Stimulated activated naive CD4-positive, alpha-beta T cell (primary cell): ENCODE measurements at regions not wholly inside any gene's neighbourhood (a gene's known extent, or its start where the extent isn't known, plus 50 kb on each side); places are given as distances from the start of the nearest gene placed in this dataset.
A peak's percentile ranks its signal among the peaks of the same experiment; 100 is the strongest.

Experiments
- DNase-seq, 6 experiments: peaks; one replicate each; lab custom pipeline; 2025; lab: John Stamatoyannopoulos, UW

- no peak for DNase-seq
These were observed 461.4 kb upstream of the USP15 start for GRCh38 chr12:61798778-61799177.

- no peak for DNase-seq
These were observed 455.9 kb upstream of the USP15 start for GRCh38 chr12:61804301-61804700.

- DNase-seq: no peak
These were observed 451.3 kb upstream of the USP15 start for GRCh38 chr12:61808856-61809255.

- DNase-seq: no peak
These were observed 449.7 kb upstream of the USP15 start for GRCh38 chr12:61810486-61810885.

GRCh38 chr12:61821381-61821780, 438.8 kb upstream of the USP15 start:
- no peak for DNase-seq

- no peak for DNase-seq
These were observed 437.1 kb upstream of the USP15 start for GRCh38 chr12:61823102-61823501.

GRCh38 chr12:61846765-61847164, 413.4 kb upstream of the USP15 start:
- no peak for DNase-seq

- no peak for DNase-seq
These were observed 411.3 kb upstream of the USP15 start for GRCh38 chr12:61848893-61849292.

- no peak for DNase-seq
These were observed 406.3 kb upstream of the USP15 start for GRCh38 chr12:61853945-61854344.

GRCh38 chr12:61854902-61855301, 405.3 kb upstream of the USP15 start:
- no peak for DNase-seq

GRCh38 chr12:61857968-61858367, 402.2 kb upstream of the USP15 start:
- no peak for DNase-seq

- no peak for DNase-seq
These were observed 399.8 kb upstream of the USP15 start for GRCh38 chr12:61860451-61860850.

- no peak for DNase-seq
These were observed 397.2 kb upstream of the USP15 start for GRCh38 chr12:61862986-61863385.

- DNase-seq: no peak
These were observed 396.4 kb upstream of the USP15 start for GRCh38 chr12:61863811-61864210.

- DNase-seq: no peak
These were observed 390.4 kb upstream of the USP15 start for GRCh38 chr12:61869796-61870195.

GRCh38 chr12:61870658-61871484, 389.3 kb upstream of the USP15 start:
- peak in 3 of 6 experiments; percentile 17 to 44 (median 19) for DNase-seq

- DNase-seq: no peak
These were observed 388.8 kb upstream of the USP15 start for GRCh38 chr12:61871485-61871810.

- DNase-seq: no peak
These were observed 381.0 kb upstream of the USP15 start for GRCh38 chr12:61879229-61879628.

- DNase-seq: no peak
These were observed 380.0 kb upstream of the USP15 start for GRCh38 chr12:61880186-61880585.

GRCh38 chr12:61891632-61892031, 368.6 kb upstream of the USP15 start:
- DNase-seq: no peak

- DNase-seq: no peak
These were observed 366.0 kb upstream of the USP15 start for GRCh38 chr12:61894168-61894567.

GRCh38 chr12:61896436-61896835, 363.8 kb upstream of the USP15 start:
- no peak for DNase-seq

GRCh38 chr12:61902403-61902802, 357.8 kb upstream of the USP15 start:
- no peak for DNase-seq

GRCh38 chr12:61911113-61911512, 349.1 kb upstream of the USP15 start:
- no peak for DNase-seq
